Stimulated activated CD4-positive, alpha-beta T cell treated with anti-CD3 and anti-CD28 coated beads, Interleukin-4, amount 100 ng/mL, for 4 hours (primary cell): ENCODE measurements at regions not wholly inside any gene's neighbourhood (a gene's known extent, or its start where the extent isn't known, plus 50 kb on each side); places are given as distances from the start of the nearest gene placed in this dataset.

ENCODE experiments used
- DNase-seq, 2 experiments: peaks; one replicate each; pipeline ENCODE4 v3.0.0-alpha.2; 2020

DNA sequence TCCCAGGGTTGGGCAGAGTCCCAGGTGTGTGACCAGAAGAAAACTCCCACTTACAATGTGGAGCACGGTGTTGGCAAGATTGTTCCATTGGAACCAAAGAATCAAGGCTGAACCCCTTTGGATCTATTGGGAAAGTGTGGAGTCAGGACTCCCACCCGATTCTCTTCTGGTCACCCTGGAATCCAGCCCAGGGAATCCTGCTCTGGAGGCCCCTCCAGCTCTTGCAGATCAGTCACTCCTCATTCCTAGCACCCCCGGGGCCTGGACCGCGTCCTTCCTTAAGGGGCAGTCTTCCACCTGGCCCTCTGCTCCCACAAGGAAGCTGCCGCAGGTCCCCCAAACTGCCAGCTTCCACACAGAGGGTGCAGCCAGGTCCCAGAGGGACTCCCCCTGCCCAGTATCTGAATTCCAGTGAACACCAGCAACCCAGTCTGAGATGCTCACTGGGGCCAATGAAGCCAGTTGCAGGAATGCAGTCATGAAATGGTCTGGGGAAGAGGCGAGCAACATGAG, 170.1 kb downstream of the GADD45G start:
- DNase-seq, result no peak

- no peak for DNase-seq
These were observed 170.8 kb downstream of the GADD45G start for GRCh38 chr9:89775641-89776040.

GRCh38 chr9:89776795-89777525, 172.1 kb downstream of the GADD45G start:
- DNase-seq, result no peak

- no peak for DNase-seq
These were observed 172.7 kb downstream of the GADD45G start for GRCh38 chr9:89777544-89777943.

GRCh38 chr9:89778100-89779090, 173.6 kb downstream of the GADD45G start:
- no peak for DNase-seq

DNA sequence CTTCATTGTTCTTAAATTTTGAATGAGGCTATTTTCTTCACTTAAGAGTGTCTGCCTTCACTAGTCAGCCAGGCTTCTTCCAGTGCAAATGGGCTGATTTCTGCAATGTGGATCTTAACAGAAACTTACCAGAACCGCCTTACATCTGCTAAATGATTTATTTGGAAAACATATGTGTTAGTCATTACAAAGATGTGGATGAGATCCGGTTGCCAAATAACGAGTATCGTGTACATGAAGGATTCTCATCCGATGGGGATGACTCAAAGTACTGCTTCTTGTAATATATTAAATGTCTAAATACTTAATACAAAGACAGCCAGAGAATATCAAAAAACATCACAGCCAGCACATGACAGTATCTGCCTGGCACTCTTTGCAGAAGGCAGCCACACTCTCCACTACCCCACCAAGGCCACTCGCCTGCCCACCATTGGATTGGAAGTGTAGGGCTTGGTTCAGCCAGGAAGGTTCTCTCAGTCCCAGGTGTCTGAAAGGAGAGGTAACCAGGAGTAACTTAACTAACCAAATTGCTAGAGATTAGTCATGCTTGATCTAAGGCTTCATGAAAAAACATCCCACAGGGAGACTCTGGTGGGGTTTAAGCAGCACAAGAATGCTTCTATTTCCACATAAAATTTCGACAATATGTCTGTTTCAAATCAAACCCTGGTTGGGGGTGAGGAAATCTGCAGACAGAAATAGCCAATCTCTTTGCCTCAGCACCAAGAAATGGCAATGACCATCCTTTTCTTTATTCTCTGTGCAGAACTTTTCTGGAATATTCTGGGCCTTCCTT, 174.8 kb downstream of the GADD45G start:
- no peak for DNase-seq

DNA sequence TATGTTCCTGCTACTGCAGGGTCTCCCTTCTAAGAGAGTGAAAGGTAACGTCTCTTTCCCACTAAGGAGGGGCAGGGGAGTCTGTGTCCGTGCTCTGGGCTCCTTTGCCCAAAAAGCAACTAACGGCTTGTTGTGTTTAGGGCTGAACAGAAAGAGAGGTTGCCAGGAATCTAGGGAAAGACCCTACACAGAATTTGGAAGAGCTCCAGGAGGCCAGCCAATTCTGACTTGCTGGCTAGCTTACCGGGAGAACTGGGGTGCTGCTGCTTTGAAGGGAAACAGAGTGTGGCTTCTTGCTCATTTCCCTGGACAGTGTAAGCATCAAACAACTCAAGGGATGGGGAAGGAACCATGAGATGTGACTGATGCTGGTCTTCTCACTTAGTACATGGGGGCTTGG, 176.1 kb downstream of the GADD45G start:
- DNase-seq, result no peak

- no peak for DNase-seq
These were observed 177.2 kb downstream of the GADD45G start for GRCh38 chr9:89781838-89782540.

DNA sequence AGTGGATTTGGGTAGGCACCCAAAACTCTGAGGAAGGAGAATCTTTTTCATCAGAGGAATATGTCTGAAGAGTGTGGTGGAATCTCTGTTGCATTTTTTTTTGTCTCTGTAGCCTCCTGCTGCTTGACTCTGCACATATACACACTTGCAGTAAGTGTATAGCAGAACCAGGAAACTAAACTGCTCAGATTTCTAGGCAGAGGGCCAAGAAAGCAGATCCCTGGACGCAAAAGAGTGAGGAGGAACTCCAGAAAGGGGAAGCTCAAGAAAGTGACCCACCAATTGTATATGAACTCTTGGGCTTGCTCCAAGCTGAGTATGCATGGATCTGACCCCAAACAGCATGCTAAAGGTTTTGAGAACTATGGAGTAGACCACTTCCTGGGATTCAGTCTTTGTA, 181.8 kb downstream of the GADD45G start:
- DNase-seq, result no peak

DNA sequence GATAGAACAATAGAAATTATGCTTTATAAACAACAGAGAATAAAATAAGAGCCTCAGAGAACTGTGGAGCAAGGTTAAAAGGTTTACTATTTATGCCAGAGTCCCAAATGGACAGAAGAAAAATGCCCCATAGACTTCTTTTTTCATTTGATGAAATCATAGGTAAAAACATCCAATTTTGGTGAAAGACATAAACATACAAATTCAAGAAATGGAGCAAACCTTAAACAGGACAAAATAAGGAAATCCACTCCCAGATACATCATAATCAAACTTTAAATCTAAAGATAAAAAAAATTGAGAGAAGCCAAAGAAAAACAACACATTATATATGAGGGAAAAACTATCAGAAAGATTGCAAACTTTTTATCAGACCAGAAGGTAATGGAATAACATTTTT, 182.8 kb downstream of the GADD45G start:
- DNase-seq, result no peak

GRCh38 chr9:89788434-89788833, 183.6 kb downstream of the GADD45G start:
- no peak for DNase-seq

DNA sequence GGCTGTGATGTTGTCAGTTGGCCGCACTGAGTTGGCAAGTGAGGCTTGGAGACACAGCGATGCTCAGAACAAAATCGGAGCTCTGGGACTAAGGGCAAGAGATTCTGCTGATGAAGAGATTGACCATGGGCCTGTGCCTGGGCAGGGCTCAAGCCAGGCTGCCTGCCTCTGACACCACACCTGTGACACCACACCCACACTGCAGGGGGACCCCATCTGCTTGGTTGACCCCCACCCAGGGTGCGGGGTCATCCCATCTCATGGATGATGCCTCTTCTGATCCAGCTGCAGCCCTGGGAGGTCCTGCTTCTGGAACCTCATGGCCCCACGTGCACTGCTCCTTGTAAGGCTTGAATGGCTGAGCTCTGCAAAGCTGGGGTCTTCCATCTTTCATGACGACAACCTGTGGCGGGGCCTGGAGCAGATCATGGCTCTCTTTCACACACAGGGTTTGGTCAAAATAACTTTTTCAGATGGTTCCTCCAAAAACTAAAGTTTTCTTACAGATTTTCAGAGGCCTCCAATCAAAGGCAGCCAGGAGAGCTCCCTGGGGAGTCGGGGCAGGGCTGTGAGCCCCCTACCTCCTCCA, 185.2 kb downstream of the GADD45G start:
- no peak for DNase-seq

- no peak for DNase-seq
These were observed 185.8 kb downstream of the GADD45G start for GRCh38 chr9:89790542-89791109.

DNA sequence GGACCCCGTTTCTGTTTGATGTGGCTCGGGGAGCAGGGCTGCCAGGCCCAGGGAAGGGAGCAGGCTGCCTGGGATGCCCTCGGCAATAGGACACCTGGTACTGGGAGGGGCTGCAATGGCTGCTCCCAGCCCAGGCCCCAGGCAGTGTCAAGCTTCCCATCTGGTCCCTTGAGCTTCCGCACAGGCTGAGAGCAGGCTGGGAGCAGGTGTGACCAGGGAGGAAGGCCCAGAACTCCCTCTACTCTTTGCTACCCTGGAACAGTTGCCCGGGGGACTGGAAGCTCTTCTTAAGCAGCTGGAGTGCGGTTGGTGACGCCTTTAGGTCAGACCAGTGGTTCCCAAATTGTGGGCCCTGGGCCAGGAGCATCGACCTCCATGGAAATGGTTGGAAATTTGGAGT, 186.9 kb downstream of the GADD45G start:
- DNase-seq, result no peak

- no peak for DNase-seq
These were observed 187.6 kb downstream of the GADD45G start for GRCh38 chr9:89792189-89793123.

DNA sequence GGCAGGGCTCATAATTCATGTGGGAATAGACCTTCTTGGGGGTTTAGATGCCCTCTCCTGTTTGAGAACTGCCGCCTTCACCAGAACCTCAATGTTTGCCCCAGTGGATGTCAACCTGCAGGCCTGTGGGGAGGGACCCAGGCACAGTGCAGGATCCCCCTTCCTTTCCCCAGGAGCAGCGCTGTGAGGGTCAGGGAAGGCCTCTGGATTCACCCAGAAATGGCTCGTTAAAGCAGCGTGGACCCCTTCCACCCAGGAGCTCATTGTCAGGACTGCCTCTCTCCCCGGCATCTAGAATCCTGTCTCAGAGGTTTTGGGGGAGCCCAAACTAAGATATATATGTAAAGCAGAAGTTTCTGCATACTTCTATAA, 188.3 kb downstream of the GADD45G start:
- no peak for DNase-seq

GRCh38 chr9:89793551-89793950, 188.7 kb downstream of the GADD45G start:
- no peak for DNase-seq

DNA sequence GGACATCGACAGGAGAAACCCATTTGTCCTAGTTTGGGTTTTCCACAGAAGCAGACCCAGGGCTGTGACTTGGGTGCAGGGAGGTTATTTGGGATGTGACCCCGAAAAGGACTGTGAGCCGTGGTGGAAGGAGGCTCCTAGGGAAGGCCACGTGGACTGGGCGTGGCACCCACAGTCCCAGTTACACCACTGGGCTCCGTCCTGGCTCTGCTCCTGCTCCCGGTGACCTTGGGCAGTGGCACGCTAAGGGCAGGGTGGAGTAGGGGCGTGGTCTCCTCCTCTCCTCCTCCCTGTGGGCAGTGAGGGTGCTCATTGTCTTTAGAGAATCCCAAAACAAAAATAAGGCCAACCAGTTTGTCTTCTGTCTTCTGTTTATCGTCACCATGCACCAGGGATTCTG, 190.1 kb downstream of the GADD45G start:
- no peak for DNase-seq

DNA sequence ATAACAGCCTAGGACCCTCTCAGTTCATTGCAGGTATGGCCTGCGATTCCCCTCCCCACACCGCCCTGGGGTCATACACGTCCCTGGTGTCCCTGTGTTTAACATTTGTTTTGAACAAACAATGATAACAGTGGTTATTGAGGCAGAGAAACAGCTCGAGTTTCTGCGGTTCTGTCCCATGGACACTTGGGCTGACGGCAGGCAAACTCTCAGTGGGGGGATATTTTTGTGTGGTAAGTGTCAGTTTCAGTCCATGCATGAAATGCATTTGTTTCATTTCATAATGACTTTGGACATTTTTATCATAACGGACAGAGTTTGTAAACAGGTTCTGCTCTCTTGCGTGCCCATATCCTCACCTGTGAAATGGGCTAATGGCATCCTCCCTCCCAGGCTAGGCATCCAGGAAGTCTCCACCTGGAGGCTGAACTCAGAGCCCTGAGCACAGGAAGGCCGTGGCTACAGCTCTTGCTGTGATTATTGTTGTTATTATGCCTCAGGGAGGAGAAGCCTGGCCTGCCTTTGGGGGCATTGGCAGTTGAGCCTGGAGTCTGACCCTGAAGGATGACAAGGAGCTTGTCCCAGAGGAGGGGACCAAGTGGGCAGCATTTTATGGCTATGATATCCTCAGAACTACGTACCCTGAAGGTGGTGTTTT, 190.9 kb downstream of the GADD45G start:
- DNase-seq, result no peak

GRCh38 chr9:89796606-89797005, 191.8 kb downstream of the GADD45G start:
- DNase-seq, result no peak
